HG02610 (cell line): ENCODE measurements at regions not wholly inside any gene's neighbourhood (a gene's known extent, or its start where the extent isn't known, plus 50 kb on each side); places are given as distances from the start of the nearest gene placed in this dataset.

Source experiments
- ATAC-seq: cut with Tn5 transposase; IDR thresholded peaks from one replicate; pipeline ENCODE4 v1.9.1; 2021; ENCODE audit warnings: mild to moderate bottlenecking, moderate library complexity; ENCODE audit not compliant: unreplicated experiment

DNA sequence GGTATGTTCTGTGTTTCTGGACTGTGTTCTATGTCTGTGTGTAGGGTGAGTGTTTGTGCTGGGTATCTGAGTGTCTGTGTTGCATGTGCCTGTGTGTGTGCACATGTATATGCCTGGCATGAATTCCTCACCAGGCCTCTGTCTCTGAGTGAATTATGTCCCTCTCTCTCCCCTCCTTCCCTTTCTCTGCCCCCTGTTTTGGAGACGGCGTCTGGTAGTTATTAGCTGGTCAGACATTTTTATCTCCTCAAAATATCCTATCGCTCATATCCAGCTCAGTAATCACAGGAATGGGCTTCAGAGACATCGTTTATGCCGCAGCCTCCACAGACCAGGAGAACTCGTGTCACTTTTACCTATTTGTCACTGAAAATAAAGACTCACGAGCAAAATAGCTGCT is 483.2 kb upstream of the BRINP1 start:
- no peak for ATAC-seq

DNA sequence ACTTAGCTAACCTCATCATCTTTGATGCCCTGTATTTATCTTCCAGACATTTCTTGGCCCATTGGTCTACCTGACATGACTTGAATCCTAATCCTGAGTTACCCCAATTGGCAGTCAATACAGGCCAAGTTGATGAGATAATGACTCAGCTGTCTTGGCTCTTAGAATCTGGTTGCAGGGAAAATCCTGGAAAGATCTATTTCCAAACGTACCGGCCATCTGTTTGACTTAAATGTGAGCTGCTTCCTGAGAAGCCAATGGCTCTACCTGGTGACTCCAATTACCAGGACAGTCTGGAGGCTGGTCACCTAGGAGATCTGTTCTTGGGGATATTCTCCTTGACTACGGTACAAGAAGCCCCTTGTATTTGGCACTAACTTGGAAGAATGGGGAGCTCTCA is 475.2 kb upstream of the BRINP1 start:
- no peak for ATAC-seq

DNA sequence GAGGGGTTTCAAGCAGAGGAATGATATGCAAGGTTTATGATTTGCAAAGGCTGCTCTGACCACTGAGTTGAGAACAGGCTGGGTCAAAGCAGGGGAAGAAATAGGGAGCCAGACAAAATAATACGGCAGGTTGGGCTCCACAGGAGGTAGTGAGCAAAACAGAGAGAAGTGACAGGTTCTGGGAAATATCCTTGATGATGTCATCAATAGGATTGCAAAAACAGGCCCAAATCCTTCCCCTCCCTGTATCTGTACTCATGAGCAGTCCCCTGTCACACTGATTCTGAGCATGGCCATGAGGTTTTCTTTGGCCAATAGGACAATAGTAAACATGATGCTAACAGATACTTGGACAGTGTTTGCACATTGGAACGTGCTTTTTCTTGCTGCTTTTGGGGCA is 471.8 kb upstream of the BRINP1 start:
- no peak for ATAC-seq

DNA sequence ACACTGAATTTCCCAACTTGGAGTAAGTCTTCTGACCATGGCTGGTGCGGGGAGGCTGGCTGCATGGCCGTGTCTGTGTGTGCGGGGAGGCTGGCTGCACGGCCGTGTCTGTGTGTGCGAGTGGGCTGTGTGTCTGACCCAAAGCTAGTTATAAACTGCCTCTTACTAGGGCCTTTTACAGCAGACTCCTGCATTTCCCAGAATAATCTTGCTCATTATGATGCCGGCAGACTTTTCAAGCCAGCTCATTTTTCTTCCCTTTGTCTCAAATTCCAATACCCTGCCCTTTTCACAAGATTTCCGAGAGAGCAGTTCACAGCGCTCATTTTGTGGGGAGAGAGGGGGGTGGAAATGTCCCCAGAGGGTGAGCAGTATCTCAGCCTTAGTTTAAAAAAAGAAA is 470.7 kb upstream of the BRINP1 start:
- no peak for ATAC-seq

DNA sequence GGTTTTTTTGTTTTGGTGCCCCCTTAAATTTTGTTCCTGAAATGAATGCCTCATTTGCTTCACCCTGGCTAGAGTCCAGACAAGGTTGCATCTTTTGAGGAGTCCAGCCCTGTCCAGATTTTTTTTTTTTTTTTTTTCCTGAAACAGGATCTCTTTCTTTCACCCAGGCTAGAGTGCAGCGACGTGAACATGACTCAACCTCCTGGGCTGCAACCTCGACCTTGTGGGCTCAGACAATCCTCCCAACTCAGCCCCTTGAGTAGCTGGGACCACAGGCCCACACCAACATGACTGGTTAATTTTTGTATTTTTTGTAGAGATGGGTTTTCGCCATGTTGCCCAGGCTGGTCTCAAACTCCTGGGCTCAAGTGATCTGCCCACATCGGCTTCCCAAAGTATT is 469.0 kb upstream of the BRINP1 start:
- no peak for ATAC-seq

DNA sequence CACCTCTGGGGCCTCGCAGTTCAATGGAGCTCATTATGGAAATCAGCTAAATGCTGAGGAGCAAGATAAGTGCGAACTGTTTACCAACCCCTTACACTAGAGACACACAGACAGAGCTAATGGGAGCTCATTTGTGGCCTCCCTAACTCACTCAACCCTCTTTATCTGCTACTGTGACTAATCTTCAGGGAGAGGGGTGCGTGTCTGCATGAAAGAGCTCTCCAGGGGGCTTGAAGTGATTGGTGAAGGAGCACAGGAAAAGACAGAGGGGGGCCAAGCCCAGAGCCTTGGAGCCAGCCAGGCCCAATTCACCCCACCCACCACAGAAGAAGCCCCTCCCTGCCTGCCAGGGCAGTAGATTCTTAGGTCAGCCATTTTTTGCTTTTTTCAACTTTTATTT is 466.8 kb upstream of the BRINP1 start:
- no peak for ATAC-seq

DNA sequence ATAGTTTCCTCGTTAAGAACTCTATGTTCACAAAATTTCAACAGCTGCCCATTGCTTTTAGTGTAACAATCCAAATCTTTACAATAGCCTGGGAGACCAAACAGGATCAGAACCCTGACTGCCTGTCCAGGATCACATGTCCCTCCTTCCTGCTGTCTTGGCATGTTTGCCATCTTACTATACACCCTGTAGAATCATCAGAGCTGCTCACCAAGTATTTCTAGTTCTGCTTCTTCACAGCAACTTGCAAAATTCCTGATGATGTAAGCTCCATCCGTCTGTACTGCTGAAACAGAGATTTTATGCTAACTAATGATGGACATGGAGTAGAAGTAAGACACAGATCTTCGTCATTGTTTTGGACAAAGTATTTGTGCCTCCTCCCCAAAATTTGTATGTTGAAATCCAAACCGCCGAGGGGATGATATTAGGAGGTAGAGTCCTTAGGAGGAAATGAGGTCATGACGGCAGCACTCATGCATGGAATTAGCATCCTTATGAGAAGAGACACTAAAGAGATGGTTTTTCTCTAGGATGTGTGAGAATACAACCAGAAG is 464.9 kb upstream of the BRINP1 start:
- no peak for ATAC-seq

DNA sequence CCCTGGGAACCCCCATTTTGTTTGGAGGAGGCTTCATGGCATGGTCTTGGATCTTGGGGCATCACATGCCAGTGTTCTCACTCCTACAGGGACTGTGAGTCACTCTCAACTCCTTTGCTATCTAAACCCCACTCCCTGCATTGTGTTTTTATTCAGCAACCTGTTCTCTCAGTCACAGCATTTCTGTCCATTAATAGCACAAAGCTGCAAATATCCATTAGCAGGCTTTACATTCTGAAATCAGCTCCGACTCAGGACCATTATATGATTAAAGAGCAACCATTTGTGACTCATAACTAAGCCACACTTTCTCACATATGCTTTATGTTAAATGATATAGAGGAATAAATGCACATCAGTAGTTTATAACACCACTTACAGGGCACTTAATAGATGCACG is 462.1 kb upstream of the BRINP1 start:
- no peak for ATAC-seq

DNA sequence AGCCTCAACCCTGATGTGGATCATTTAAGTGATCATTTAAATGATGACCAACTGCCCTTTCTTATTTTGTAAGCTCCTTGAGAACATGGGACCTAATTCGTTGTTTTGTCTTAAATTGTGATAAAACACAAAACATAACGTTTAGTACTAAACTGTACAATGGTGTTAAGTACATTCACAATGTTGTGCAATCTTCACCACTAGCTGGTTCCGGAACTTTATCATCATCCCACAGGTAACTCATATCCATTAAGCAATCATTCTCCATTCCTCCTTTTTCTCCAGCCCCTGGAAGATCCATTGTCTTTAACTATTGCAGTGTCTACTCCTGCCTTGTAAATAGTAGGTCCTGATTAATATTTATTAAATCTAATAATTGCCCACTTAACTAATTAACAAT is 460.5 kb upstream of the BRINP1 start:
- ATAC-seq: no peak

DNA sequence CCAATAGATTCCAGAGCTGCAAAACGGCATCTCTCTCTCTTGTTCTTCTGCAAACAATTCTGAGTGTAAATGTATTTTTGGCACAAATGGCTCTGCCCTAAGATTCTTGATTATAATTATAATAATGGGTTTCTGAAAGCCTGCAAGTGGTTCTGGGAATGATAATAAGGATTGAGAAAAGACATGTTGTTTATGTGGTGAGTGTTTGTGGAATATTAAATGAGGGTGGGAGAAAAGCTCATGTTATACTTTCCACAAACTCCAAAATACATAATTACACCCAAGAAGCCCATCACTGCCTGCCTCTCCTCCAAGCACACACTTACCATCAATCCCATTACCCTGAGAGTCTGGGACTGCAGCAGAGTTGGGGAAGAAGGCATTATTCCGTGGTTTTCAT is 460.0 kb upstream of the BRINP1 start:
- ATAC-seq: no peak

DNA sequence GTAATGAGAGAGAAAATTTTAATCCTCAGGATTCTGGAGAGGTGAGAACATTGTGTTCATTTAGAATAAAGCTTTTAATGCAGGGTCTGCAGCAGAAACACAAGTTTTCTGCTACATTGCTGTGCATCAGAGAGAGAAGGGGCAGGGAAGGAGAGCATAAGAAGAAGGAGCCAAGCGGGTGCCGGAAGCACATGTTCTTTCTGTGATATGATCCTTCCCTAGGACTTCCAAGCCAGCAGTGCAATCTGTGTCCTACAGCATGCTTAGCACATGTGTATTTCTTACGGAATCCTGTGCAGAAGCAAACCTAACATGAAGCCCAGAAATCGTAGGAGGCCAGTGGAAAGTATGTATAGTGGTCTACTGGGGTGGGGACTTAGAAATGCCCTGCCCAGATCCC is 458.3 kb upstream of the BRINP1 start:
- ATAC-seq: no peak

DNA sequence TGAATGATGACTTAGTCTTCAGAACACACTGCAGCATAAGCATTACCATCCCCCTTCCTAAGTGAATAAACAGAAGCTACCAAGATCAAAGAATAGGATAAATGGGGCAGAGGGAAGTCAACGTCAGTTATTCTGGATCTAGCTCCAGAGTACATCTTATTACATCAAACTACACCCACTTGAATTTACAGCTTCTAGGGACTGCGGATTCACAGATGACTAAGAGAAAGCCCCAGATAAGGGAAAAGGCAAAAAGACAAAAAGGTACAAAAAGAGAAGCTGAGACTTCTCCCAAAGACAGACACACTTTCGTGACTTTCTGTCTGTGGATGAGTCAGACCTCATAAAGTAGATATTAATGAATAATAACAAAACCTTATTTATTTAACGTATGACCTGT is 457.9 kb upstream of the BRINP1 start:
- no peak for ATAC-seq

DNA sequence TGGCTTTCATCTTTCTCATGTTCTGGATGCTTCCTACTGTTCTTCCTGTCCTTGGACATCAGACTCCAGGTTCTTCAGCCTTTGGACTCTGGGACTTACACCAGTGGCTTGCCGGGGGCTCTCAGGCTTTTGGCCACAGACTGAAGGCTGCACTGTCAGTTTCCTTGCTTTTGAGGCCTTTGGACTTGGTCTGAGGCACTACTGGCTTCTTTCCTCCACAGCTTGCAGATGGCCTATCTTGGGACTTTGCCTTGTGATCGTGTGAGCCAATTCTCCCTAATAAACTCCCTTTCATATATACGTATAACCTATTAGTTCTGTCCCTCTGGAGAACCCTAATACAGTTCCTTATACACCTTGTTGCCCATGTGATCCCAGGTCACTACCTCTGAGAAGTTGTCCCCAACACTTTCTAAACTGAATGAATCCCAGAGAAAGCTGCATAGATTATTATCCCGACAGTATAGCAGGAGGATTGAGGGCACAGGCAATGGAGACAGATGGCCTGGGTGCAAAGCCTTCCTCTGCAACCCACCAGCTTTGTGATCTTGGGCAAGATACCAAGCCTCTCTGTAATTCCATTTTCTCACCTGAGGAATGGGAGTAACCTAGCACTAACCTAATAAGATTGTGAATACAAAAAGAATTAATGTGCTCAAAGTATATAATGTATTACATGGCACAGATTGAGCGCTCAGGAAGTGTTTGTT is 449.6 kb upstream of the BRINP1 start:
- no peak for ATAC-seq

DNA sequence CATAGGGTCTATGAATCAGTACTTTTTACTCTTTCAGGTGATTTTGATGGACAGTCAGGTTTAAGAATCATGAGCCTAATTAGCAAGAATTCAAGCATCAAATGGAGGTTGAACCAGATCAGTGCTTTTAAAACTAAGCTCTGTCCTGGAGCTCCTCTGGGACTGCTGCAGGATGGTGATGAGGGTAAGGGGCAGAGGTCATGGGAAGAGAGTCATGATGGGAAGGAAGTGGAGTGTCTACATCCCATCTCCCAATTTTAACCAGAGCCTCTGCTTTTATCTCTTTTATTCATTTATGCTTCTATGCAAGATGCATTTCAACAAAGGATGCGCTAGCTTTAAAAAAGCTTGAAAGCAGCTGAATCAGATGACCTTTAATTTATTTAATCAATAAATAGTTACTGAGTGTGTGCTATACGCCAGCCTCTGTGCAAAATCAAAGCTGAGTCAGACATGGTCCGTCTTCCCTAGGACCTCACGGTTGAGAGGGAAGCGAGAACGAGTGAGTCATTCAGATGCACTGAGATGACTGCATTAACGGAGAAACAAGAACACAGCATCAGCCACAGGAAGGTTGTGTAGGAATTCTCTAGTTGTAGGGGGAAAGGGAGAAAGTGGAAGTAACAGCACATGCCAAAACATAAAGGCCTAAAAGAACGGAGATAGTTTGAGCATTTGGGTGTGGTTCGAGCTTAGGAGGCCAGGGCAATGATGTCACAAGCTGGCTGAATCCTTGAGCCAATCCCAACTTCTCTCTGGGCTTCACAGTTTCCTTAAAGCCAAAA is 441.6 kb upstream of the BRINP1 start:
- no peak for ATAC-seq

DNA sequence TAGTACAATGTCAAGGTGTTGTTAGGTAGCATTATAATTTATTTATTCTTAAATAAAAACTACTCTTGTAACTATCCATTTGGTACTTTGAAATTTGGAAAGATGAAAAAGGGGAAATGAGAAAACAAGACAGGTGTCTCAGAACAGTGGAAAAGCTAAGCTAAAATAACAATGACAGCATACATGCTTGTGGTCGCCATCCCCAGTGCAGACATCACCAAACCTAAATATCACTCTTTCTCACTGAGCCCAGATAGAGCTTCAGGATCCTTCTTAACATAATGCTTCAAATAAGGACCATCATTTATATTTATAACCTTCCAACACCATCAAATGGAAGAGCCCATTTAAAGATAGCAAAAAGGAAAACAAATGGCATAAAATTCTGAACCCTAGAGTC is 434.4 kb upstream of the BRINP1 start:
- no peak for ATAC-seq

DNA sequence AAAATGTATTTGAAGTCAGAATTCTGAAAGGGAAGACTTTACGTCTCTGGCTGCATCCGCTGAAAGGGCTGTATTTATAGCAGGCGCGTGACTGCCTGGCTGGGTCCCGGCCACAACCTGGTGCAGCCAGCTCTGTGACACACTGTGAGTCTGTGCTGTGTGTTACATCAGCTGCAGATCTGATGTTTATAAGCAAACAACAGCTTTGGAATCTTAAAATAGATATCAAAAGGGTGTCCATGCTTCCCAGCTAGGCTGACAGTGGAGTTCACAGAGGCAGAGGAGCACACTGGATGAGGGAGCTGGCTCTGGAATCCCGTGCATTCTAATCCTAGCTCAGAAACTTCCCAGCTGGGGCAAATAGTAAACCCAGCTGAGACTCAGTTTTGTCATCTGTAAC is 433.4 kb upstream of the BRINP1 start:
- no peak for ATAC-seq

DNA sequence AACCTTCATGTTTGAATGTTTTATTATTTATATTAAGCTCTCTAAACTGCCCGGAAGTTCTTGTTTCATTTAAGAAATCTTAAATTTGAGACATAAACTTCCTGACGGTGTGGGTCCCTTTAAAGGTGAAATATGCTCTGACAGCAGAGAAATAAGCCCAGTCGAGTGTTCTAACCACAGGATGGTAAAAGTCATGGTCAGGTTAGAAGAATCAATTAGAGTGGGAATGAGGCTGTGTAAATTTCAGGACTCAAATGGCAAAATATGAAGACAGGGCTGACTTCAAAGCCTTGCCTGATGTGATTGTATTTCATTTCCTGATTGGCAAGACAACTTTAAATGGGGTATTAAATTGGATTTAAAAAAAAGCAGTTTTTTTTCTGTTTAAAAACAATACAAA is 432.9 kb upstream of the BRINP1 start:
- no peak for ATAC-seq

DNA sequence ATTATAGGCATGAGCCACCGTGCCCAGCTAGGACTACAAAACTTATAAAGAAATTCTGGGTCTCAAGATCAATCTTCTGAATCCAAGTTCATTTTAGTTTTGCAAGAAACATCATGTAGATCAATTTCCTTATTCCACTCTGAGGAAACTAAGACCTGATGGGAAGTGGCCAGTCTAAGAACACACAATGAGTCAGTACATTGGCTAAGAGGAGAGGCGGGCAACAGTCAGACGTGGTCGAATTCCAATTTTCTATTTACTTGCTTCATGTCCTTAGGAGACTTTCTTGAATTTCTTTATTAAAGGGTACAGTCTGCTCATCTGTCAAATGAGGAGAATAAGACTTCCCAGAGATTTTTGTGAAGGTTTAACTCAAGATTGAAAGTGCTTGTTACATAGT is 432.1 kb upstream of the BRINP1 start:
- ATAC-seq: no peak

DNA sequence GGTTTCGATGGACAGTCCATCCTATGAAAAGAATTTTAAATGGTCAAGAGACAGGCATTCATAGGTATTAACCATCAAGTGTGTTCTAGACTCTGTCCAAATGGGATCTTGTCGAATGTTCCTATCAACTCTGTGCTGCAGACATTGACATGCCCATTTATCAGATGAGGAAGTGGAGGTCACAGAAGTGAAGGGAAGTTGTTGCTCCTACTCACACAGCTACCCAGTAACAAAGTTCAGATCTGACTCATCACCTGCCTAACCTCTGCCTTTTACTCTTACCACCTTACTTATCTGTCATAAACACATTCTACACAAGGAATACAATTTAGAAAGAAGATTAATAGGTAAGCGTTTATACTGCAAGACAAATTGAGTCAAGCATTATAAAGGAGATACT is 426.2 kb upstream of the BRINP1 start:
- no peak for ATAC-seq

DNA sequence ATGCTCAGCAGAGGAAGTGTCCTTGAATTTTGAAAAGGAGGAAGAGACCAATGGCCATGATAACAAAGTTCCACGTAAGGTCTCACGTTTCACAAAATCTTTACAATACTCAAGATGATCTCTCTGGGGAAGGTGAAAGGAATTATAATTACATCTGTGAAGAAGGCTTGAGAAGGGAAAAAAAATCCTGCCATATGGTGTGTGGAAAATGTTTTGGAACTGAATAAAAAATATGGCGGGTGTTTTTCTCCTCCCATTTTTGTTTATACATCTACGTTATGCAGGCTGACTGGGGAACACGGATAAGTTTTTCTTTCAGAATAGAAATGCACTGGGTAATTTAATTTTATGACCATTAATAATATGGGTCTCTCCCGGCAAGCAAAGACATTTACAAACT is 425.6 kb upstream of the BRINP1 start:
- no peak for ATAC-seq

DNA sequence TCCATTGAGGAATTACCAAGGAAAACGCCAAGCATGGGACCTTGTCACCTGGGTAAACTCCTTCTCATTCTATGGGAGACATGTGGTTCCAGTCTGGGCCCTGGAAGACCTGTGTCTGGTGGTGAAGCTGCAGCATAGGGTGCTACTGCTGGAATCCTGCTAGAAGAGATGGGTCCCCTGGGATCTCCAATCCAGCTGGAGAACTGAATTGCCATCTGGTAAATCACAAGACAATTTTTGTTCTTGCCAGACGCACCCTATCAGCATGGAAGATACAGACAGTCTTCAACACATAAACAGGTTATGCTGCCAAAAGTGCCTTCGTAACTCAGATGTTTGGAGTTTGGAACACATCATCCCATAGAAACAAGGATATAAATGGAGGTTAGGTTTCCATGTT is 424.0 kb upstream of the BRINP1 start:
- ATAC-seq: no peak

DNA sequence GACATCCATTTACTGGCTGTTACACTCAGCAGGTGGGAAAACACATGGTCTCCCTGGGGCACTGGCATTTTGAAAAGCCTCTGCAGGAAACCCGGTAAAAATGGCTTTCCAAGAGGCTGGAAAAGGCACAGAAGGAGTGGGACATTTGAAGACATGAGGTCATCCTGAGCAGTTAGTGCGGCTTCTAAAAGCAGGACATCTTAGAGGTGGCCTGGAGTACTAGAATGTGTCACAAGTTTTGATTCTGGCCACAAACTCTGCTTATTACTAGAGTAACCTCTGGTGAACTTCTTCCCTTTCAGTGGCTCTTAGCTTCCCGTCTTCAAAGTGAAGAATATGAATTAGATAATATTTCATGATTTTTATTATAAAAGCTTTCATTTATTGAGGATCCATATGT is 423.0 kb upstream of the BRINP1 start:
- ATAC-seq: peak; percentile 94
